ENCODE measurements at regions not wholly inside any gene's neighbourhood (a gene's known extent, or its start where the extent isn't known, plus 50 kb on each side); places are given as distances from the start of the nearest gene placed in this dataset.

DNA sequence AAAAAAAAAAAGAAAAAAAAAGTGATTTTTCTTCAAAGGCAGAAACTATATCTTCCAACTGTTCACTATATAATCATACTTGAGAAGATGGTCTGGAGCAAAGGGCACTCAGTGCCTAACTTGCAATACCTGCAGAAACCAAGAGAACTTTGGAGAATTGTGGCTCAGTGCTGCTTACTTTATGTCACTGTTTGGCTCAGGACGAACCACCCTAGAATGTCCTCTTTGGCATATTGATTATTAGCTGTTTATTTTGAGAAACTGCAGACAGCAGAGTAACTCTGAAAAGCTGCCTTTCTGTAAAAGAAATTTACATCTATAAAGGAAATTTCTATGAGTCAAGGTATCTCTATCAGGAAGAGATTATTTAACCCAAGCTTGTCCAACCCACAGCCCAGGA lies 100.2 kb downstream of the BBS10 start:
- TF ChIP-seq, protein P1, sequence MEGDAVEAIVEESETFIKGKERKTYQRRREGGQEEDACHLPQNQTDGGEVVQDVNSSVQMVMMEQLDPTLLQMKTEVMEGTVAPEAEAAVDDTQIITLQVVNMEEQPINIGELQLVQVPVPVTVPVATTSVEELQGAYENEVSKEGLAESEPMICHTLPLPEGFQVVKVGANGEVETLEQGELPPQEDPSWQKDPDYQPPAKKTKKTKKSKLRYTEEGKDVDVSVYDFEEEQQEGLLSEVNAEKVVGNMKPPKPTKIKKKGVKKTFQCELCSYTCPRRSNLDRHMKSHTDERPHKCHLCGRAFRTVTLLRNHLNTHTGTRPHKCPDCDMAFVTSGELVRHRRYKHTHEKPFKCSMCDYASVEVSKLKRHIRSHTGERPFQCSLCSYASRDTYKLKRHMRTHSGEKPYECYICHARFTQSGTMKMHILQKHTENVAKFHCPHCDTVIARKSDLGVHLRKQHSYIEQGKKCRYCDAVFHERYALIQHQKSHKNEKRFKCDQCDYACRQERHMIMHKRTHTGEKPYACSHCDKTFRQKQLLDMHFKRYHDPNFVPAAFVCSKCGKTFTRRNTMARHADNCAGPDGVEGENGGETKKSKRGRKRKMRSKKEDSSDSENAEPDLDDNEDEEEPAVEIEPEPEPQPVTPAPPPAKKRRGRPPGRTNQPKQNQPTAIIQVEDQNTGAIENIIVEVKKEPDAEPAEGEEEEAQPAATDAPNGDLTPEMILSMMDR (IDR thresholded peaks at IDR 0.05; ENCODE audit: borderline replicate concordance, extremely low read depth, low read length, poor library complexity, severe bottlenecking): no peak
- TF ChIP-seq EZH2 (IDR thresholded peaks at IDR 0.05; ENCODE audit: borderline replicate concordance, low read depth, low read length, severe bottlenecking): no peak
- H4K20me1 ChIP-seq (ENCODE audit: insufficient read depth, low read length): no peaks in the 10 kb centered on the region
- ATAC-seq (ENCODE audit: insufficient read depth, low read depth) (no peak), DNase-seq (no peak)
- H3K27ac ChIP-seq (ENCODE audit: low read length): no peak overlapping the region
- H2AFZ ChIP-seq (ENCODE audit: low read depth, low read length): no peak overlapping the region
- H3K4me2 ChIP-seq (ENCODE audit: insufficient read depth, low read length): no peak overlapping the region
- H3K4me3 ChIP-seq (ENCODE audit: low read depth in 1 of 2, low read length in 2 of 2): no peak overlapping the region
- no peak overlapping the region for H3K9ac ChIP-seq (ENCODE audit: low read depth, low read length)
- H3K36me3 ChIP-seq (ENCODE audit: insufficient read depth, low read length): no peaks in the 10 kb centered on the region
- H3K79me2 ChIP-seq (ENCODE audit: insufficient read depth, low read length): no peaks in the 10 kb centered on the region
- H3K9me3 ChIP-seq (ENCODE audit: insufficient read depth, low read length, severe bottlenecking): no peaks in the 10 kb centered on the region
- H3K27me3 ChIP-seq (ENCODE audit: insufficient read depth, low read length, poor library complexity): peaks cover 3% of the 10 kb centered on the region
- no peaks in the 10 kb centered on the region for H3K4me1 ChIP-seq (ENCODE audit: insufficient read depth, low read length)

DNA sequence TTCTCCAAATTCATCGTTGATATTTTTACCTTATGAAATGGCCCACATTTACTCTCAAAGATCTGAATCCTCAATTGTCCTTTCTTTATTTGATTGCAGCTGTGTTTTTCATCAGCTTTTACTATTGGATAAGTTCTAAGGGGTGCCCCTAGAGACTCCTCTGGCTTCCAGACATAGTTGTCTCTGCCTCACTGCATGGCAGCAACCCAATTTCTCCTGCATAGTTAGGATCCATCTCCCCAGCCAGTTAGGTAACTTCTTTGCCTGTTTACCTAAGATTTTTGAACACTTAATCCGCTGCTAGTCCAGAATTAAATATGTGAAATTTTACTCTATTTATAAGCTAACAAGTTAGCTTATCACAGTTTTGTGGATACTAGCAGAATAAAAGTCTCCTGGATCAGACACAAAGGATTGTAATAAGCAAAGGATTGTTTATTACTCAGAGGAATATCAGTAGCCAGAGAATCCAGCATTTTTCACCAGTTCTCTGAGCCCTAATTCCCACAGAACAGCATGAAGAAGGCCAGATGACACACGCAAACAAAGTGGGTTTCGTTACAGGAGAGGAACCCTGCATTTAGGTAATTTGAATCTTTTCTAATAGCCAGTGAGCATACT lies 101.1 kb downstream of the BBS10 start:
- Histone ChIP-seq H4K20me1 (ENCODE audit: insufficient read depth, low read length) (no peaks in the 10 kb centered on the region), H3K4me2 (ENCODE audit: insufficient read depth, low read length) (no peak overlapping the region), H3K9me3 (ENCODE audit: insufficient read depth, low read length, severe bottlenecking) (no peaks in the 10 kb centered on the region), H3K4me1 (ENCODE audit: insufficient read depth, low read length) (no peaks in the 10 kb centered on the region), H3K27ac (ENCODE audit: low read length) (no peak overlapping the region), H2AFZ (ENCODE audit: low read depth, low read length) (no peak overlapping the region), H3K36me3 (ENCODE audit: insufficient read depth, low read length) (no peaks in the 10 kb centered on the region), H3K9ac (ENCODE audit: low read depth, low read length) (no peak overlapping the region), H3K4me3 (ENCODE audit: low read depth in 1 of 2, low read length in 2 of 2) (no peak overlapping the region), H3K79me2 (ENCODE audit: insufficient read depth, low read length) (no peaks in the 10 kb centered on the region), H3K27me3 (ENCODE audit: insufficient read depth, low read length, poor library complexity) (peaks cover 3% of the 10 kb centered on the region)
- DNase-seq (no peak), ATAC-seq (ENCODE audit: insufficient read depth, low read depth) (no peak)
- TF ChIP-seq, protein P1 (IDR thresholded peaks at IDR 0.05; ENCODE audit: borderline replicate concordance, extremely low read depth, low read length, poor library complexity, severe bottlenecking): no peak
- no peak for TF ChIP-seq EZH2 (IDR thresholded peaks at IDR 0.05; ENCODE audit: borderline replicate concordance, low read depth, low read length, severe bottlenecking)

DNA sequence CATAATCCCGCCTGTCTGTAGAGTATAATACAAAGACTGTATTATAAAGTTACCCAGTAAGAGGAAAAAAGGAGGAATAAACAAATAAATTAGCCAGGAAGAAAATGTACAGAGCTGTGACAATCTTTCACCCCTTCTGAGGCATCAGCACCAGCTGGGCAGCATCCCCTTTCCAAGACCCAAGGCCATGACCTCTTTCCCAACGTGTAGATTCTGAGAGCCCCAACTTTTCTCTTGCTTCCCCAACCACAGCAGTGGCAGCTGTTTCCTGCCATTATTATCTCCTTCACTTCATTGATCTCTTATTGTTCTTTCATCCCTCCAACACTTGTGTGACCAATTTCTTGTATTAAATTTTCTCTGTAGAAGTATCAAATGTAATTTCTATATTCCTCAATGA lies 101.6 kb downstream of the BBS10 start:
- H3K4me2 ChIP-seq (ENCODE audit: insufficient read depth, low read length): no peak overlapping the region
- no peak for DNase-seq
- H3K27ac ChIP-seq (ENCODE audit: low read length): no peak overlapping the region

More for the DNA sequence above, 101.6 kb downstream of the BBS10 start:
- no peak overlapping the region for H2AFZ ChIP-seq (ENCODE audit: low read depth, low read length)
- H3K36me3 ChIP-seq (ENCODE audit: insufficient read depth, low read length): no peaks in the 10 kb centered on the region
- no peaks in the 10 kb centered on the region for H3K79me2 ChIP-seq (ENCODE audit: insufficient read depth, low read length)
- no peak for TF ChIP-seq EZH2 (IDR thresholded peaks at IDR 0.05; ENCODE audit: borderline replicate concordance, low read depth, low read length, severe bottlenecking)
- TF ChIP-seq, protein P1 (IDR thresholded peaks at IDR 0.05; ENCODE audit: borderline replicate concordance, extremely low read depth, low read length, poor library complexity, severe bottlenecking): no peak
- no peak overlapping the region for H3K4me3 ChIP-seq (ENCODE audit: low read depth in 1 of 2, low read length in 2 of 2)
- ATAC-seq (ENCODE audit: insufficient read depth, low read depth): no peak
- H4K20me1 ChIP-seq (ENCODE audit: insufficient read depth, low read length): no peaks in the 10 kb centered on the region
- H3K9ac ChIP-seq (ENCODE audit: low read depth, low read length): no peak overlapping the region
- no peaks in the 10 kb centered on the region for H3K9me3 ChIP-seq (ENCODE audit: insufficient read depth, low read length, severe bottlenecking)
- no peaks in the 10 kb centered on the region for H3K4me1 ChIP-seq (ENCODE audit: insufficient read depth, low read length)
- peaks cover 3% of the 10 kb centered on the region for H3K27me3 ChIP-seq (ENCODE audit: insufficient read depth, low read length, poor library complexity)
